ENCODE measurements at regions not wholly inside any gene's neighbourhood (a gene's known extent, or its start where the extent isn't known, plus 50 kb on each side); places are given as distances from the start of the nearest gene placed in this dataset.

DNA sequence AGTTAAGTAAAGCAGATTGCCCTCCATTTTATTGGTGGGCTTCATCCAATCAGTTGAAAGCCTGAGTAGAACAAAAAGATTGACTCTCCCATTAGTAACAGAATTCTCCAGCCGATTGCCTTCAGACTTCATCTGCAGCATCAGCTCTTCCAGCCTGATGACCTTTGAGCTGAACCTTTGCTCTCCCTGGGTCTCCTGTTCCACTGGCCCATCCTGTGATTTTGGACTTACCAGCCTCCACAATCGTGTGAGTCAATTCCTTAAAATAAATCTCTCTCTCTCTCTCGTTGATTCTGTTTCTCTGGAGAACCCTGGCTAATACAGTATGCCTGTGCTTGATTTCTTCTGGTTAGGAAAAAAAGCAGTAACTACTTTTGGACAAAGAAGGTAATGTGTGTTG is 121.9 kb downstream of the OSTF1 start:
- no peaks in the 10 kb centered on the region for H3K4me1 Mint-ChIP-seq (ENCODE audit: unreplicated experiment)
- H3K27ac Mint-ChIP-seq (ENCODE audit: unreplicated experiment): no peak overlapping the region
- peaks cover 16% of the 10 kb centered on the region for H3K36me3 Mint-ChIP-seq (ENCODE audit: low read depth, unreplicated experiment)
- no peaks in the 10 kb centered on the region for H3K9me3 Mint-ChIP-seq (ENCODE audit: unreplicated experiment)
- TF ChIP-seq, protein P1, sequence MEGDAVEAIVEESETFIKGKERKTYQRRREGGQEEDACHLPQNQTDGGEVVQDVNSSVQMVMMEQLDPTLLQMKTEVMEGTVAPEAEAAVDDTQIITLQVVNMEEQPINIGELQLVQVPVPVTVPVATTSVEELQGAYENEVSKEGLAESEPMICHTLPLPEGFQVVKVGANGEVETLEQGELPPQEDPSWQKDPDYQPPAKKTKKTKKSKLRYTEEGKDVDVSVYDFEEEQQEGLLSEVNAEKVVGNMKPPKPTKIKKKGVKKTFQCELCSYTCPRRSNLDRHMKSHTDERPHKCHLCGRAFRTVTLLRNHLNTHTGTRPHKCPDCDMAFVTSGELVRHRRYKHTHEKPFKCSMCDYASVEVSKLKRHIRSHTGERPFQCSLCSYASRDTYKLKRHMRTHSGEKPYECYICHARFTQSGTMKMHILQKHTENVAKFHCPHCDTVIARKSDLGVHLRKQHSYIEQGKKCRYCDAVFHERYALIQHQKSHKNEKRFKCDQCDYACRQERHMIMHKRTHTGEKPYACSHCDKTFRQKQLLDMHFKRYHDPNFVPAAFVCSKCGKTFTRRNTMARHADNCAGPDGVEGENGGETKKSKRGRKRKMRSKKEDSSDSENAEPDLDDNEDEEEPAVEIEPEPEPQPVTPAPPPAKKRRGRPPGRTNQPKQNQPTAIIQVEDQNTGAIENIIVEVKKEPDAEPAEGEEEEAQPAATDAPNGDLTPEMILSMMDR (IDR thresholded peaks at IDR 0.05; ENCODE audit: unreplicated experiment): no peak
- no peak overlapping the region for H3K4me3 Mint-ChIP-seq (ENCODE audit: unreplicated experiment)
- H3K27me3 Mint-ChIP-seq (ENCODE audit: unreplicated experiment): no peaks in the 10 kb centered on the region
- no peak for DNase-seq (ENCODE audit: low spot score)

DNA sequence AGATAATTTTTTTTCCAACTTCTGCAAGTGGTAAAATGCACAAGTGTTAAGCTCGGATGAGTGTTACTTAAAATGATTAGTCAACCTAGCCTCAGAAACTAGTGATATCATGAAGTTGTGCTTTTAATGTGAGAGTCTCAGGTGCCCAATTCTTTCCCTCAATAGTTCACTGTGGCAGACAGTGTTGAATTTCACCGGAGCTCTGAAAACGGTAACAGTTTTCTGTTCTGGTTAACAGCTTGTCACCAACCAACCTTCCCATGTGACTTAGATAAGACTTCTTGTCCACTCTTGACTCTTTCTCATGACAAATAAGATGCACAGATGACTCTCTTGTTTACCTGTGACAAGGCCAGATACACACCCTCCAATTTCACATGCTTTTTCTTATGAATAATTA is 125.5 kb downstream of the OSTF1 start:
- H3K27ac Mint-ChIP-seq (ENCODE audit: unreplicated experiment): no peak overlapping the region
- H3K9me3 Mint-ChIP-seq (ENCODE audit: unreplicated experiment): no peaks in the 10 kb centered on the region
- H3K4me1 Mint-ChIP-seq (ENCODE audit: unreplicated experiment): no peaks in the 10 kb centered on the region
- H3K4me3 Mint-ChIP-seq (ENCODE audit: unreplicated experiment): no peak overlapping the region
- no peak for DNase-seq (ENCODE audit: low spot score)
- peaks cover 16% of the 10 kb centered on the region for H3K36me3 Mint-ChIP-seq (ENCODE audit: low read depth, unreplicated experiment)
- TF ChIP-seq, protein P1 (IDR thresholded peaks at IDR 0.05; ENCODE audit: unreplicated experiment): no peak
- H3K27me3 Mint-ChIP-seq (ENCODE audit: unreplicated experiment): no peaks in the 10 kb centered on the region

DNA sequence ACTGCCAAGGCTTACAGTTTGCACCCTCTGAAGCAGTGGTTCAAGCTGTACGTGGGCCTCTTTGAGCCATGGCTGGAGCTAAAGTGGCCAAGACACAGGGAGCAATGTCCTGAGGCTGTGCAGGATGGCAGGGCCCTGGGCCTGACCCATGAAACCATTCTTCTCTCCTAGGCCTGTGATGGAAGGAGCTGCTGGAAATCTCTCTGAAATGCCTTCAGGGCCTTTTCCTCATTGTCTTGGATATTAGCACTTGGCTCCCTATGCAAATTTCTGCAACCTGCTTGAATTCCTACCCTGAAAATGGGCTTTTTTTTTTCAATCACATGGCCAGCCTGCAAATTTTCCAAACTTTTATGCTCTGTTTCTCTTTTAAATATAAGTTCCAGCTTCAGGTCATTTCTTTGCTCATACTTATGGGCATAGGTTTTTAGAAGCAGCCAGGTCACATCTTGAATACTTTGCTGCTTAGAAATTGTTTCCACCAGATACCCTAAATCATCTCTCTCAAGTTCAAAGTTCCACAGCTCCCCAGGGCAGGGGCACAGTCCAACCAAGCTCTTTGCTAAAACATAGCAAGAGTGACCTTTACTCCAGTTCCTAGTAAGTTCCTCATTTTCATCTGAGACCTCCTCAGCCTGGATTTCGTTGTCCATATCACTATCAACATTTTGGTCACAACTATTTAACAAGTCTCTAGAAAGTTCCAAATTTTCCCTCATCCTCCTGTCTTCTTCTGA is 138.3 kb downstream of the OSTF1 start:
- Mint-ChIP-seq H3K9me3 (ENCODE audit: unreplicated experiment) (no peaks in the 10 kb centered on the region), H3K27me3 (ENCODE audit: unreplicated experiment) (peaks cover 4% of the 10 kb centered on the region), H3K4me1 (ENCODE audit: unreplicated experiment) (no peaks in the 10 kb centered on the region), H3K4me3 (ENCODE audit: unreplicated experiment) (no peak overlapping the region), H3K36me3 (ENCODE audit: low read depth, unreplicated experiment) (peaks cover 5% of the 10 kb centered on the region), H3K27ac (ENCODE audit: unreplicated experiment) (no peak overlapping the region)
- no peak for DNase-seq (ENCODE audit: low spot score)
- TF ChIP-seq, protein P1 (IDR thresholded peaks at IDR 0.05; ENCODE audit: unreplicated experiment): no peak

DNA sequence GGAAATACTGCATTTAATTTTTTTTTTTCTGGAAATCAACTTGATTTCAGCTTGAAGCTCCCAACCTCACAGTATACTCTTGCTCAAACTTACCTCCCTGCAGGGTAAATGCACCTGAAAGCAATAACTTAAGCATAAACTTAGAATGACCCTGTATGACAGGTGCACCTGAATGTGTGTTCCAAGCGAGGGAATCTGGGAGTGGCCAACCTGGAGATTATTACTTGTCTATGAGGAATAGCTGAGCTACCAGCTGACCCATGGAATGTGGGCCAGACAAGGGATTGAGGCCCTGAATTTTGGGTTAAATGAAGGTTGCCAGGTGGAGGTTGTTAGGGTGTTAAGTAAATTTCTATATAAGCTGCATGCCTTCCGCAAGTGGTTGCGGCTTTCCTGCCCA is 140.6 kb downstream of the OSTF1 start:
- Mint-ChIP-seq H3K4me3 (ENCODE audit: unreplicated experiment) (no peak overlapping the region), H3K36me3 (ENCODE audit: low read depth, unreplicated experiment) (peaks cover 9% of the 10 kb centered on the region), H3K9me3 (ENCODE audit: unreplicated experiment) (no peaks in the 10 kb centered on the region), H3K27me3 (ENCODE audit: unreplicated experiment) (peaks cover 5% of the 10 kb centered on the region), H3K4me1 (ENCODE audit: unreplicated experiment) (no peaks in the 10 kb centered on the region), H3K27ac (ENCODE audit: unreplicated experiment) (no peak overlapping the region)
- TF ChIP-seq, protein P1 (IDR thresholded peaks at IDR 0.05; ENCODE audit: unreplicated experiment): no peak
- no peak for DNase-seq (ENCODE audit: low spot score)

DNA sequence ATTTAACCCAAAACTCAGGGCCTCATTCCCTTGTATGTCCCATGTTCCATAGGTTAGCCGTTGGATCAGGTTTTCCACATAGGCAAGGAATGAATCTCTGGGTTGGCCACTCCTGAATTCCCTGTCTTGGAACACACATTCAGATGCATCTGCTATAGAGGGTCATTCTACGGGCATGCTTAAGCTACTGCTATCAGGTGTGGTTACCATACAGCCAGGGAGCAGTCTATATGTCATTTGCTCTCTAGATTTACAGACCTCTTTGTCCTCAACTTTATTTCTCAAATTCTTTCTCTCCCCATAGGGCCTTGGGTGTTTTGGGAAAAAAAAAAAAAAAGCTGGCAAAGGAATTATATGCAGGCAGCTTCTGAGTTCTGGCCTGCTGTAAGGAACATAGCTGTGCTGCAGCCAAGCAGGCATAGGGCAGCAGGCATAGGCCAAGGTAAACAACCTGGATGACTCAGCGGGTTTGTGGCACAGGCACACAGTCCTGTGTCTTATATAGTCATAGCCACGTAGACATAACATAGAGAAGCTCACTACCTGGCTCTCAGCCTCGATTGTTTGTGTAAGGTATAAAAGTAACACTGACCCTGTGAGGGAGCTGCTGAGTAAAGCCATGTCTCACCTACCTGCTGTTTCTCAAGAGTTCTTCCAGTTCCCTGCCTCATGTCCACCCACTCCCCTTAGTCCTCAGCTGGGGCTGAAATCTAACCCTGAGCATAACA is 141.5 kb downstream of the OSTF1 start:
- Mint-ChIP-seq H3K9me3 (ENCODE audit: unreplicated experiment) (no peaks in the 10 kb centered on the region), H3K4me3 (ENCODE audit: unreplicated experiment) (no peak overlapping the region), H3K27me3 (ENCODE audit: unreplicated experiment) (peaks cover 5% of the 10 kb centered on the region), H3K4me1 (ENCODE audit: unreplicated experiment) (no peaks in the 10 kb centered on the region), H3K27ac (ENCODE audit: unreplicated experiment) (no peak overlapping the region), H3K36me3 (ENCODE audit: low read depth, unreplicated experiment) (peaks cover 9% of the 10 kb centered on the region)
- no peak for DNase-seq (ENCODE audit: low spot score)
- TF ChIP-seq, protein P1 (IDR thresholded peaks at IDR 0.05; ENCODE audit: unreplicated experiment): no peak

All from endothelial cell (in vitro differentiated cells).